ENCODE measurements at regions not wholly inside any gene's neighbourhood (a gene's known extent, or its start where the extent isn't known, plus 50 kb on each side); places are given as distances from the start of the nearest gene placed in this dataset.

DNA sequence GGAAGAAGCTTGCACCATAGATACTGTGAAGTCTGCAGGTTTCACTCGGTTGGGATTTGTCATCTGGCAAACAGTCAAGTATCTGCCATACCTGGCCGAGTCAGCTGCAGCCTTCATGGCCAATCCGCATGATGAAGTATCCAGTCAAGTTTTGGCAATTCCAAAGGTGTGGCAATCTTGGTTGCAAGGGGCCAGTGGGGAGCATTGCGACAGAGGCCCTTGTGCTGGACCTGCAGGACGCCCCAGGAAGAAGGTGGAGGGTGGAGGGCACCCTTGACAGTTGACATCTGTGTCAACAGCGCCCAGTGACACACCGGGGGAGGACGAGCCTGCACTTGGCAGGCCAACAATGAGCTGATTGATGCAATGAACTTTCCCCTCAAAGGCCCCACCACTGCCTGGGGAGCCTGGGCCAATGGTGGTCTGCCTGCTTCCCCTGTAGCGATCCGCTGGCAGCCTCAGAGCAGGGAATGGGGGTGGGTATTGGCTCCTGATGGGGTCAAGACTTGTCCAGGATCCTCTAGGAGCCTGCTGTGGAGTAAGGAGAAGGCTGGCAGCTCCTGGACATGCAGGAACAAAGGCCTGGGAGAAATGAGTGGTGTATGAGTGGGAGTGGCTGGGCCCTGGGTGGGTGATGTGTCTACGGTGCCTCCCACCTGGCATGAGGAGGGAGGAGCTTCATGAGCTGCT lies 122.8 kb upstream of the PITX1 start (continued):
- TF ChIP-seq ZNF512 (CRISPR knock-in tag; IDR thresholded peaks at IDR 0.05) (no peak), ZFP36L2 (CRISPR knock-in tag; IDR thresholded peaks at IDR 0.05) (no peak), HMGXB3 (CRISPR knock-in tag; IDR thresholded peaks at IDR 0.05; ENCODE audit: borderline replicate concordance) (peak; percentile 84), HOXA3 (CRISPR knock-in tag; IDR thresholded peaks at IDR 0.05) (peak; percentile 92), ZBTB8A (CRISPR knock-in tag; IDR thresholded peaks at IDR 0.05; ENCODE audit: borderline replicate concordance, low read depth) (no peak), ZNF251 (CRISPR knock-in tag; IDR thresholded peaks at IDR 0.05) (no peak), JDP2 (CRISPR knock-in tag; IDR thresholded peaks at IDR 0.05; ENCODE audit: borderline replicate concordance) (no peak), HDAC2 (CRISPR knock-in tag; IDR thresholded peaks at IDR 0.05) (peak; percentile 99), SUZ12 (IDR thresholded peaks at IDR 0.05; ENCODE audit: low read depth, low read length) (no peak), FOXK1 (CRISPR knock-in tag; IDR thresholded peaks at IDR 0.05; ENCODE audit: borderline replicate concordance, low read depth) (peak; percentile 91; the same call in 1 of the 2 replicates), ZNF414 (CRISPR knock-in tag; IDR thresholded peaks at IDR 0.05) (peak; percentile 80; the same call in 1 of the 2 replicates), ZNF549 (CRISPR knock-in tag; IDR thresholded peaks at IDR 0.05) (no peak), DNMT3B (CRISPR knock-in tag; conservative IDR thresholded peaks at IDR 0.05) (0 out of 2 replicates have a peak, but pooled peaks have one; percentile 82), NKX3-1 (CRISPR knock-in tag; IDR thresholded peaks at IDR 0.05) (no peak)
- TF ChIP-seq, protein P1, sequence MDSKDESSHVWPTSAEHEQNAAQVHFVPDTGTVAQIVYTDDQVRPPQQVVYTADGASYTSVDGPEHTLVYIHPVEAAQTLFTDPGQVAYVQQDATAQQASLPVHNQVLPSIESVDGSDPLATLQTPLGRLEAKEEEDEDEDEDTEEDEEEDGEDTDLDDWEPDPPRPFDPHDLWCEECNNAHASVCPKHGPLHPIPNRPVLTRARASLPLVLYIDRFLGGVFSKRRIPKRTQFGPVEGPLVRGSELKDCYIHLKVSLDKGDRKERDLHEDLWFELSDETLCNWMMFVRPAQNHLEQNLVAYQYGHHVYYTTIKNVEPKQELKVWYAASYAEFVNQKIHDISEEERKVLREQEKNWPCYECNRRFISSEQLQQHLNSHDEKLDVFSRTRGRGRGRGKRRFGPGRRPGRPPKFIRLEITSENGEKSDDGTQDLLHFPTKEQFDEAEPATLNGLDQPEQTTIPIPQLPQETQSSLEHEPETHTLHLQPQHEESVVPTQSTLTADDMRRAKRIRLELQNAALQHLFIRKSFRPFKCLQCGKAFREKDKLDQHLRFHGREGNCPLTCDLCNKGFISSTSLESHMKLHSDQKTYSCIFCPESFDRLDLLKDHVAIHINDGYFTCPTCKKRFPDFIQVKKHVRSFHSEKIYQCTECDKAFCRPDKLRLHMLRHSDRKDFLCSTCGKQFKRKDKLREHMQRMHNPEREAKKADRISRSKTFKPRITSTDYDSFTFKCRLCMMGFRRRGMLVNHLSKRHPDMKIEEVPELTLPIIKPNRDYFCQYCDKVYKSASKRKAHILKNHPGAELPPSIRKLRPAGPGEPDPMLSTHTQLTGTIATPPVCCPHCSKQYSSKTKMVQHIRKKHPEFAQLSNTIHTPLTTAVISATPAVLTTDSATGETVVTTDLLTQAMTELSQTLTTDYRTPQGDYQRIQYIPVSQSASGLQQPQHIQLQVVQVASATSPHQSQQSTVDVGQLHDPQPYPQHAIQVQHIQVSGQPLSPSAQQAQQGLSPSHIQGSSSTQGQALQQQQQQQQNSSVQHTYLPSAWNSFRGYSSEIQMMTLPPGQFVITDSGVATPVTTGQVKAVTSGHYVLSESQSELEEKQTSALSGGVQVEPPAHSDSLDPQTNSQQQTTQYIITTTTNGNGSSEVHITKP (CRISPR knock-in tag; IDR thresholded peaks at IDR 0.05; ENCODE audit: low read depth), result peak; percentile 60; the same call in 1 of the 2 replicates

All from HepG2 (cell line).